Endodermal cell (in vitro differentiated cells): ENCODE measurements at regions not wholly inside any gene's neighbourhood (a gene's known extent, or its start where the extent isn't known, plus 50 kb on each side); places are given as distances from the start of the nearest gene placed in this dataset.

Experiments used
- DNase-seq: peaks from one replicate; pipeline ENCODE4 v3.0.0-alpha.2; 2017
- H3K27ac ChIP-seq: 2 replicates; pipeline ENCODE4 v1.5.1; 2013; ENCODE audit warnings: mild to moderate bottlenecking, low read depth, low read length, moderate library complexity
- H3K27me3 ChIP-seq: 2 replicates; pipeline ENCODE4 v1.6.1; 2013; ENCODE audit warnings: mild to moderate bottlenecking, low read length, moderate library complexity; ENCODE audit not compliant: insufficient read depth, control insufficient read depth, poor library complexity, severe bottlenecking
- H3K36me3 ChIP-seq: 2 replicates; pipeline ENCODE4 v1.7.0; 2013; ENCODE audit warnings: mild to moderate bottlenecking, low read length, moderate library complexity; ENCODE audit not compliant: control insufficient read depth, insufficient read depth
- H3K4me1 ChIP-seq: one replicate; pipeline ENCODE4 v1.7.0; 2013; ENCODE audit warnings: low read length; ENCODE audit not compliant: control insufficient read depth, insufficient read depth
- H3K4me3 ChIP-seq: 2 replicates; pipeline ENCODE4 v1.5.1; 2013; ENCODE audit warnings: mild to moderate bottlenecking, low read length, moderate library complexity
- H3K9ac ChIP-seq: 2 replicates; pipeline ENCODE4 v1.6.1; 2013; ENCODE audit warnings: mild to moderate bottlenecking, low read length, moderate library complexity; ENCODE audit not compliant: poor library complexity, severe bottlenecking; ENCODE audit errors: extremely low read depth
- H3K9me3 ChIP-seq: 2 replicates; pipeline ENCODE4 v1.6.1; 2013; ENCODE audit warnings: mild to moderate bottlenecking, low read length, moderate library complexity; ENCODE audit not compliant: control insufficient read depth
- H3K27ac Mint-ChIP-seq: 2 replicates; pipeline ENCODE4 v1.8.0; 2020; ENCODE audit warnings: mixed read lengths
- H3K27me3 Mint-ChIP-seq: 2 replicates; pipeline ENCODE4 v1.8.0; 2021; ENCODE audit warnings: mild to moderate bottlenecking, mixed read lengths; ENCODE audit not compliant: insufficient read depth
- H3K36me3 Mint-ChIP-seq: 2 replicates; pipeline ENCODE4 v1.8.0; 2020; ENCODE audit warnings: low read depth, mixed read lengths
- H3K4me1 Mint-ChIP-seq: 2 replicates; pipeline ENCODE4 v1.8.0; 2020; ENCODE audit warnings: mixed read lengths
- H3K4me3 Mint-ChIP-seq: 2 replicates; pipeline ENCODE4 v1.8.0; 2020; ENCODE audit warnings: mild to moderate bottlenecking, moderate library complexity, mixed read lengths
- H3K9me3 Mint-ChIP-seq: 2 replicates; pipeline ENCODE4 v1.8.0; 2020; ENCODE audit warnings: mild to moderate bottlenecking, mixed read lengths
- CTCF ChIP-seq: fragments of 200-600 bp; sonication (generic); conservative IDR thresholded peaks from 2 replicates; pipeline ENCODE4 v1.5.0; 2021; ENCODE audit warnings: antibody characterized with exemption, mild to moderate bottlenecking
- WGBS, 2 experiments: methylation state at CpG; one replicate each; pipeline versions ENCODE4 v1.1.5 to v1.1.7; 2013; ENCODE audit warnings: missing lambda C conversion rate in 2 of 2, mixed read lengths in 1 of 2; ENCODE audit not compliant: insufficient coverage in 1 of 2, insufficient read length in 1 of 2; 5-methylcytosine and 5-hydroxymethylcytosine counted together

- WGBS, 2 experiments = 77% methylated on average over 3 of the region's 3 CpGs; no CpG with 5 or more reads in 1 of the 2 experiments
- H3K27me3 ChIP-seq = no peaks in the 10 kb centered on the region
- H3K27ac ChIP-seq = no peak overlapping the region
- Mint-ChIP-seq H3K9me3 (no peaks in the 10 kb centered on the region), H3K4me1 (peaks cover 8% of the 10 kb centered on the region), H3K27ac (no peak overlapping the region), H3K36me3 (no peaks in the 10 kb centered on the region), H3K4me3 (no peak overlapping the region), H3K27me3 (no peaks in the 10 kb centered on the region)
- no peak overlapping the region for H3K4me3 ChIP-seq
- no peak for DNase-seq
- TF ChIP-seq CTCF = no peak
- H3K4me1 ChIP-seq = no peaks in the 10 kb centered on the region
- H3K36me3 ChIP-seq = no peaks in the 10 kb centered on the region
- H3K9me3 ChIP-seq = no peaks in the 10 kb centered on the region
- no peak overlapping the region for H3K9ac ChIP-seq
Measured at GRCh38 chr14:83856334-83856733, 1673.6 kb upstream of the FLRT2 start.

- no peak for TF ChIP-seq CTCF
- H3K27me3 Mint-ChIP-seq = no peaks in the 10 kb centered on the region
- H3K9me3 Mint-ChIP-seq = no peaks in the 10 kb centered on the region
- no peaks in the 10 kb centered on the region for H3K36me3 Mint-ChIP-seq
- no peaks in the 10 kb centered on the region for H3K27me3 ChIP-seq
- peaks cover 4% of the 10 kb centered on the region for H3K4me1 ChIP-seq
- no peaks in the 10 kb centered on the region for H3K36me3 ChIP-seq
- no peak for DNase-seq
- no peak overlapping the region for H3K27ac ChIP-seq
- no peak overlapping the region for H3K27ac Mint-ChIP-seq
- no peak overlapping the region for H3K9ac ChIP-seq
- H3K4me3 ChIP-seq = no peak overlapping the region
- no peaks in the 10 kb centered on the region for H3K9me3 ChIP-seq
- peaks cover 36% of the 10 kb centered on the region for H3K4me1 Mint-ChIP-seq
- 82 to 94% methylated on average over 3 to 5 of the region's 5 CpGs for WGBS, 2 experiments
- H3K4me3 Mint-ChIP-seq = no peak overlapping the region
Measured at GRCh38 chr14:83860631-83861155, 1669.3 kb upstream of the FLRT2 start.

GRCh38 chr14:83863042-83863774, 1666.7 kb upstream of the FLRT2 start:
- no peak overlapping the region for H3K4me3 Mint-ChIP-seq
- WGBS, 2 experiments = 88 to 100% methylated on average over 1 to 3 of the region's 3 CpGs
- DNase-seq = no peak
- Histone ChIP-seq H3K36me3 (no peaks in the 10 kb centered on the region), H3K4me1 (peaks cover 4% of the 10 kb centered on the region), H3K4me3 (no peak overlapping the region), H3K27ac (no peak overlapping the region), H3K9me3 (no peaks in the 10 kb centered on the region), H3K9ac (no peak overlapping the region), H3K27me3 (no peaks in the 10 kb centered on the region)
- peak overlapping the region; percentile 4 for H3K27ac Mint-ChIP-seq
- H3K4me1 Mint-ChIP-seq = peaks cover 28% of the 10 kb centered on the region
- H3K27me3 Mint-ChIP-seq = no peaks in the 10 kb centered on the region
- TF ChIP-seq CTCF = no peak
- H3K36me3 Mint-ChIP-seq = no peaks in the 10 kb centered on the region
- no peaks in the 10 kb centered on the region for H3K9me3 Mint-ChIP-seq
